GM18519 (cell line): ENCODE measurements at regions not wholly inside any gene's neighbourhood (a gene's known extent, or its start where the extent isn't known, plus 50 kb on each side); places are given as distances from the start of the nearest gene placed in this dataset.

ENCODE experiments used
- ATAC-seq: cut with Tn5 transposase; IDR thresholded peaks from one replicate; pipeline ENCODE4 v1.9.1; 2021; ENCODE audit warnings: mild to moderate bottlenecking, moderate library complexity; ENCODE audit not compliant: unreplicated experiment, low FRiP score

DNA sequence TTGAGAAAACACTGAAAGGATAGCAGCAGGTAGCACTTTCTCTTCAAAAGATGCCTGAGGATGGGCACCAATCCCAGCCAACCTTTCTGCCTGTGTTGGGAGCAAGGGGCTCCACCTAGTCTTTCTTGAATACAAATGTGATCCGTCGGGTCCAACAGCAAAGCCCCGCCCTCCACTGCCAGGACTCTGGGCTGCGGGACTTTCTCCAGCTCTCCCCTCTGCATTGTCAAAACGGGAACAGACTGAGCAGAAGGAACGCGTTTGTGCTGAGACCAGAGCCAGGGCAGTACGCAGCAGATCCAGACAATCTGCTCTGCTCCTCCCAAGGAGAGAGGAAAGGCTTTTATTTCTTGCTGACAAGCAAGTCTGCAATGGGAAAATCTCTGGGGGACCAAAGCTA lies 139.7 kb downstream of the SEC61B start:
- ATAC-seq, result no peak

DNA sequence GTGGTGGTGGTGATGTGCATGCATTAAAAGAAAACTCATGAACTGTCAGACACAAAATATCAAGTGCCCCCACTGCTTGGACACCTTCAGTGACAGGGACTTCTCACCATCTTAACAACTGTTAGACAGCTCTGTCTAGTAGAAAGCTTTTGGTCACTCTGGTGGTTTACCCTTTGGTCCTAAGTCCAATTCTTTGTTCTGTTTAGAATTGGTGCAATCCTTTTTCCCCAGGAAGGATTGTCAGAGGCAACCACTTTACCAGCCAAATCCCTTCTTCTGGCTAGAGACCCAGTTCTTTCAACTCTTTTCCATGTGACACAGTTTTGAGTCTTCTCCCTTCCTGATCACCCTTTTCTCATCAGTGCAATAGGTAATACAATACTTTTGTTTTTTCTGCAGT lies 140.2 kb downstream of the SEC61B start:
- ATAC-seq, result no peak

DNA sequence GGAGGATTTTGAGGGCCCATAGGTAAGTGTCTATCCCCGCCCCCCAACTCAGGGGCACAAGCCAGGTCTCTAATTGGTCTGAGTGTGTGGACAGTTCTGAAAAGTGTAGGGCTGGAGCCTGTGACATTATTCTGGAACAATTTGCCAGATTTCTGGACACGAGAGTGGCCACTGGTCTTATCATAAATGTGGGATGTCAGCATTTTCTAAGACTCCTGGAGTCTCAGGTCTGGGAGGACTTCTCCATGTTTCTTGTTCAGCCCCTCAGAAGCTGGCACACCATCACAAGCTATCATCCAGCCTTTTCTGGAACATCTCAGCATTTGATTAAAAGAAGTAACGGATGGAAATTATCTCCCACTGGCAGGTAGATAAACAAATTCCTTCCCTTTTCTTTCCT lies 141.4 kb downstream of the SEC61B start:
- ATAC-seq, result no peak

DNA sequence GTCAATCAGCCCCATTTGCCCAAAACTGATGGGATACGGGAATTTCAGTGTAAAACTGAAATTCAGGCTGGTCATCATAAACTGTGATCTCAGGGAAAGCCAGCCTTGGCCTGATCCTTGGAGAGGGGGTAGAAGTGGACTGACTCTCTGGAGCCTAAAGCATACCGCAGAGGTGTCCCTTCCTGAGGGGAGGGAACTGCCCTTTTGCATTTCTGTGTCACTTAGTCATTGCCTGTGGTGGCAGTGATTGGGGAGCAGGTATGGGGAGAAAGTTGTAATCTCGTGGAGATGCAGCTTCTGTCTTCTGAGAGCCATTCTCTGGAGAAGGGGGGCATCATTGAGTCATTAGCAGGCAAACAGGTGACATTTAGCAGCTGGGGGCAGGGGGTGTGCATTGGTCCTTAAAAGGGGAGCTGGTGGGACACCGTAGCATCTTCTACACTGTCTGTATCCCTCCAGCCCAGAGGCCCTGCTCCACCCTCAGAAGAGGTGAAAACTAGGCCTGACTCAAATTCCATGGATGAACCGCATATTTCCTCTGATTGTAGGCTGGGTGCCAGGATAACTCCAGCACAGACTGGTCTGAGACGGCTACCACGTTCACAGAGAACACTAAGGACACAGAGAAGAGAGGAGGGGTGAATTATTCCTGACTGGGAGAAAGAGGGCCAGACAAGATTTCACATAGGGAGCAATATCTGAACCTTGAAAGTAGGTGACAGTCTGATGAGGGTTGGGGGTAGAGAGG lies 143.3 kb downstream of the SEC61B start:
- no peak for ATAC-seq

DNA sequence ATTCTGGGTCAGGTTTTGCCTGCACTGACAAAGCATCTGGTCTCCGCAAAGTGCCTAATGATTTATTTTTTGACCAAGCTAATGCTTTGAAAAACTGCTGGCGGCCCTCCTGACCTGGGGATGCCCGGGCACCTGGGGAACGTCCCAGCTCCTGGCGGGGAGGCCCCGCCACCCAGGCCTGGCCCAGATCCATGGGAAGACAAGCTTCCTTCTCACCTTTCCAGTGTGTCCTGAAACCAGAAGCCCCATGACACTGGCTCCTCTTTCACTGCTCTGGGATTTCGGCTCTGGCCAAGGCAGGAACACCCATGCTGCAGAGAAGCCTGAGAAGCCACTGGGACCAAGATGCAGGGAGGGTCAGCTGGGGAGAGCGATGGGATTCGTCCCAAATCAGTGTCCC lies 144.1 kb downstream of the SEC61B start:
- ATAC-seq, result no peak

DNA sequence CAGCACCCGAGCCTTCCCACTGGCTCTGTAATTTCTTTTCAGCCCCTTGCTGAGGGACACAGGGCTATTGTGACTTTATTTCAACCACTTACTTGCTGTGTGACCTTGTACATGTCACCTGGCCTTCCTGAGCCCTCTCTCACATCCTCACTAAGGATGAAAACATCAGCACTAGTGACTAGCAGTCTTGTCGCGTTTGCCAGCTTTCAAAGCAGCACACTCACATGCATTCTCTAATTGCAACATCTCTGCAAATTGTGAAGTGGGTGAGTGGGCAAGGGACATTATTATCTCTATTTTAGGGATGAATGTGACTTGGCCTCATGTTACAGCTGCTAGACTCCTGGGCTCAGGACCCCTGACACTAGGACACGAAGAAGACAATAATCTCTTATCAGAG lies 144.5 kb downstream of the SEC61B start:
- ATAC-seq, result no peak

DNA sequence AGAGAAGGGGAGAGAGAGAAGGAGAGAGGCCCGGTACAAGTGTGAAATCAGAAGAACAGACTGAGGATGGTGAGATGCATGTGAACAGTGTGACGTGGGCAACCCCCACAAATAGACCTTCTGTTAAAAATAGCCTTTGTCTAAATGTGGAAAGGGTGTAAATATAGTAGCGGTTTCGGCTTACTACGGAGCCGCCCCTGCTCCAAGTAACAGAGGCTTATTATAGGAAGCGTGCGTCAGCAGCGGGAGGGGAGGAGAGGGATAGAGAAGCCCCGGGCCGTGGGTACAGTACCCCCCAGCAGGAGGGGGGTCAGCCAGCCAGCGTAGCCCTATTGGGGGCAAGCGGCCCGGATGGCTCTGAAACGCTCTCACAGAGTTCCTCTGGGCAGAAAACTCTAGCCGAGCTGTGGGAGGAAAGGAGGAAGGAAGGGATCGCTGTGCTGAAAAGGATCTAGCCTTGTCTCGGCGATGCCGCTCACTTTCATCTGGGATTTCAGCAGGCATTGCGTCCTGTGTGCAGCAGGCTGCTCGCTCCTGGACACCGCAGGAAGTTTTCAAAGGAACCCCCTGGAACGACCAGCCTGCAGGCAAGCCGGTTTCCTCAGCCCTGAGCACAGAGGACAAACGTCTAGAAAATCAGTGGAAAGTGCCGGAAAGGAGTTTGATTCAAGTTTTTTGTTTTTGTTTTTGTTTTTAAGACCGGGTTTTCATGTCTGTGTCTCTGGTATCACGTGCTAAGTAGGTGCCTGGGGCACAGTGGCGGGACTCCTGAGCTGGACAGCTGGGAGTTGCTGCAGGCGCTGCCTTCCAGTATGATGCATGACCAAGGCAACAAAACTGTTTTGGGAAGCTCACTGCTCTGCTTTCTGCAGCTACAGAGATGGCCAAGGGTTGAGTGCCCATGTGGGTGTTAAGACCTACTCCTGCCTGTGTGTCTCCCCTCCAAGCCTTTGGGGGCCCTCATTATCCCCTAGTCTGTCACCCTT lies 146.6 kb downstream of the SEC61B start:
- peak; percentile 48 for ATAC-seq

DNA sequence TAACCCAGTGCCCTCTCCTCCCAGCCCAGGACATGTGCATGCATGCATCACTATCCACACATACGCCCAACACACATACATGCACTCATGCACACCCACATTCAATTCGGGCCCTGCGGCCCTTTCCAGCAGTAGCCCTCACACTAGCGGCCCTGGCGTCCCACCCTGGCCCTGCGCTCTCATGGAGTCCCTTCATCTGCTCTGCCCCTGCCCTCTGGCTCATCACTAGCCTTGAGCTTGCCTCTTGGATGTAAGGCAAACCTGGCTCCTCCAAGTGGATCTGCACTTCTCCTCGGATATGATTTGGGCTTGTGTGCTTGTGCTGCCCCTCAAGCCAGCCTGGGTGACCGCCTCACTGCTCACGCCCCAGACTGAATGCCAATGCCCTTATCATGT lies 147.2 kb downstream of the SEC61B start:
- ATAC-seq, result no peak

DNA sequence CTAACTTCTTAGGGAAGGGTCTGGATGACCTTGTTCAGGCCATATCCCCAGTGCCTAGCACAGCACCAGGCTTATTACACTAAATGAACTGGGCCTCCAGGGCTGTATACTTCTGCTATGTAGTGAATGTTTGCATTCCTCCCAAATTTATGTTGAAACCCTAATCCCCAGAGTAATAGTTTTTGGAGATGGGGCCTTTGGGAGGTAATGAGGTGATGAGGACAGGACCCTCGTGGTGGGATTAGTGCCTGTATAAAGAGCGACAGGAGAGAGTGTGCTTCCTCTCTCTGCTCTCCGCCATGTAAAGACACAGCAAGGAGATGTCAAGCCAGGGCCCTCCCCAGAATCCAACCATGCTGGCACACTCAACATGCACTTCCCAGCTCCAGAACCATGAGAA lies 148.3 kb downstream of the SEC61B start:
- no peak for ATAC-seq

DNA sequence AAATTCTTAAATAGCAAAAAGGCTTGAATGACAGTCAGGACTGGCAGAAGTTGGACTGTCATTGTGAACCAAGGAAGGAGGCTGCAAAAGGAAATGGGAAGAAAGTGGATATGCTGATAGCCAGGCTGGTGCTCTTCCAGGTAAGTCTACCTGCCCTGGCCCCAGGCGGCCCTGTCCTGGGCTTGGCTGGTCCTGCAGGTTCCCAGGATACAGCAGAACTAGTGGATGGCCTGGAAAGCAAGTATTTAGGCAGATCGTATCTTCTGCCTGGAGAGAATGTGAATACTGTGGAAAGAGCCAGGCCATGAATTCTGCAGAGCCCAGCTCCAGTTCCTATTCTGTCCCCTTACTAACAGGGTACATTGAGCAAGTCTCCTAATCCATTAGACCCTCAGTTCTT lies 149.3 kb downstream of the SEC61B start:
- no peak for ATAC-seq

DNA sequence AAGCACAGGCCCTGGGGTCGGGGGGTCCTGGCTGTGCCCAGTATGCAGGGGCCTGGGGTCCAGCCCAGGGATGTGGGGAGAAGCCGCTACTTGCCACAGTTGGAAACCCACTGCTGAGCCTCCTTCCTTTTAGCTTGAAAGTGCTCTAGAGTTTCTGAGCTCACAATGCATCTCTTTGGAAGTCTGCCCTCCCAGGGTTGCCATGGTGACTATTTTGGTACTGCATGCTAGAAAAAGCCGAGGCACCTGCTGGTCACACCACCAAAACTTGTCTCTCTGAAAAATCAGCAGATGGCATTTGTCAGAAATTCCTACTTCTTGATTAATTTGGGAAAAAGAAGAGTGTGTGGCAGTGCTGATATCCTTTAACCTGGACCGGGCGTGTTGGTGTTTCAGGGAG lies 151.8 kb downstream of the SEC61B start:
- no peak for ATAC-seq

DNA sequence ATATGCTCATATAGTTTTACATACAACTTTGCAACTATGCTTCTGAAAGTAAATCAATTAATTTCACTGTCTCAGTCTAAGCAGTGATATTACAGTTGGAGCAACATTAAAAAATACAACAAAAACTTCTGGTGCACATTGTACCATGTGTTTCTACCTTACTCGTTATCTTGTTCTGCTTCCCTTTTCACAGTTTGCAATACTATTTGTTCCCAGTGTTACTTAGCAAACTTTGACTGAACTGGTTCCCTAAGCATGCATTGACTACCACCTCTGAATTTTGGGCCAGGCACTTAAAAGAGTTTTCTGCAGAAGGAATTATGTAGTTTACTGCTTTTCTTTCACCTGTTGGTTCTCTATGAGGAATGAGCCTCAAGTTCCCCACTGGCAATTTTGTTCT lies 152.7 kb downstream of the SEC61B start:
- ATAC-seq, result no peak

DNA sequence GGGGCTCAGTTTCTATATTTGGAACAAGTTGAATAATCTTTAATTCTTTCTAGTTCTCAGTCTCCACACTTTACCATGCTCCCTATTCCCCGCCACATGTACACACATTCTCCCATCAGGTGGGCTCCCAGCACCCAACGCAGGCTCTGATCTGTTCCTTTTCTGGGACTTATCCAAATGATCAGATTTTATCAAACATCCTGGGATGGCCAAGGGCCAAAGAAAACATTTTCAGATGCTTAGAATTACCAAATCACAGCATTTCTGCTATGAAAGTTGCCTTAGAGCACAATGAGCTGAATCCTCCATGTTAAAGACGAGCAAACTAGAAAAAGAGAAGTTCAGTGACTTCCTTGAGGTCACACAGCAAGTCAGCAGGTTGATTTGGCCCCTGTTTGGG lies 153.4 kb downstream of the SEC61B start:
- no peak for ATAC-seq

DNA sequence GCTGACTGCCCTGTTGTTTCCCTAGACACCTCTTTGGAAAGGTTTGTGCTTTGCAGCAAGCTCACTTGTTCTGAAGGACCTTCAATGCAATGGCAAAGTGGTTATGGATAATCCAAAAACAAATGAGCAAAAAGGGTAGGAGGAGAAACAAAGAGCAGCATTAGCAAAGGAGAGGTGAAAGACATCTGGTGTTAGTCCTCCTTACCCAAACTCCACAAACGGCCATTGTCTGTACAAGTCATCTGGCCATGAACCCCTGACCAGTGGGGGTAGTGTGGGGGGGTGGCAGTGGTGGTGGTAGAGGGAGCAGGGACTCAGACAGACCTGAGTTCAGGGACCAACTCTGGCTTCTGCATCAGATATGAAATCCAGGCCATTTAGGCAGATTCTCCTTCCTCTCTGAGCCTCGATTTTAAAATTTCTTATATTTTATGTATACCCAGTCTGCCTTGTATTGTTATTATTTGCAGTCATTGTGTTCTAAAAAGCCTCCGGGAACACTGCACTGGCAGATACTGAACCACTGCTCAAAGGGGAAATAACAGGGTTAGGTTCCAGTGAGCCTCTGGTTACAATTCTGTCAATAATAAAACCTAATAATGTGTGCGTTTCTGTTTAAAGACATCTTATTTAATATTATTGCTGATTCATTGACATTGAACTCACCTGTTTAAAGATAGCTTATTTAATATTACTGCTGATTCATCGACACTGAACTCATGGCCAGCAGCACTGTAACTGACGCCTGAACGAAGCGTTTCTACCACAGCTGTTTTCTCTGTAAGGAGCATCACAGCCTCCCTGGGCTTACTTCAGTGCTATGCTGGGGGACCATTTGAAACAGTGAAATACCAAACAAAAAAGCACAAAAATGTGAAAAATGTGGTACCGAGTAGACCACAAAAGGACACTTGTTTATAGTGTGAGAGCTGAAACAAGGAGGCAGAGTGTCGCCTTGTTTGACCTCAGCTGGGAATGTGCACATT lies 156.0 kb downstream of the SEC61B start:
- no peak for ATAC-seq

DNA sequence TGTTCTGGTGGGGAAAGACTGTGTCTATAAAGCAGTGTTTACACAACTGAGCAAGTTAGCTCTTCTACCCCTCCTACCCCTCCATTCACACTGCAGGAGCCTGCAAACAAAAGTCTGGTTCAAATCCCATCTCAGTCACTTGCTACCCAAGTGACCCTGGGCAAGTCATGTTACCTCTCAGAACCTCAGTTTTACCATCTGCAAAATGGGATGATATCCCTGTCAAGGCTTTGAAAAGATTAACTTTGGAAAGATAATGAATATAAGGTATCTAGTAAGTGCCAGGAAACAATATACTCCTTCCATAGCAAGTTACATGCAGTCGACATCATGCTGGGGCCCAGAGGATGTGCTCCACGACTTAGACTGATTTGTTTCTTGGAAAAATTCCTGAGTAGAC lies 161.5 kb downstream of the SEC61B start:
- ATAC-seq, result no peak

DNA sequence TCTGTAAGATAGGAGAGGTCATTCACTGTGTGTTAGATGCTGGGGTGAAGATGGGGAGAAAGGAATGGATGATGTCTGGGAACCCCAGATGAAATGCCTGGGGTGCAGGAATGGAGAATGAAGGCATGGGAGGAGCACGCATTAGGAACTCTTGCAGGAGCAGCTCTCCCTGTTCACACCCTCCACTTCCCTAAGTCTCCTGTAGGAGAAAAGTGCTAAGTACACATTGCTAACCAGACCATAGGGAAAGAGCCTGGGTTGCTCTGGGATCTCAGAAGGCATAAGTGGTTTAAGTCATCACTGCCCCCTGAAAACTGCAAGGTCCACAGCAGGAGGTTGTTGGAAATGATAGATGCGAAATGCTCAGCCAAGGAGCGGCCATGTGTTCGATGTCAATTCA lies 163.1 kb downstream of the SEC61B start:
- no peak for ATAC-seq

DNA sequence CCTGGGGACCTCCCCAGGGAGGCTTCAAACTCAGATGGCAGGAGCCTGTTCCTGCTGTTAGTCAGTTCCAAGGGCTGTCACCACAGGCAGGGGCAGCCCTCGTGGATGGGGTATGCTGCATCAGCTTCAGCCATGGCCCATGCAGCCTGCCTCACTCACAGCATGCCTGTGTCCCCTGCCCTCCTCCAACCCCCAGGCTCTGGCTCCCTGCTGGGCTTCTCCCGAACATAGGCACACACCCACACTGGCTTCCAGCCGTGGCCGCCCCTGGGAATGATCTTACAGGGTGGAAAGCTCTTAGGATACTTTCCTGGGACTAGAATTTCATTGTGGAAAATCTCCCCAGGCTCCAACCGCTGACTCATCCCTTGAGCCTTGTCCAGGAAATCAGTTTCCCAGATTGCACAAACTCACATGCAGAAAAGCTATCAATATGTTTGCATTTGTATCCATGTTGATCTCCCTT lies 163.8 kb downstream of the SEC61B start:
- no peak for ATAC-seq

DNA sequence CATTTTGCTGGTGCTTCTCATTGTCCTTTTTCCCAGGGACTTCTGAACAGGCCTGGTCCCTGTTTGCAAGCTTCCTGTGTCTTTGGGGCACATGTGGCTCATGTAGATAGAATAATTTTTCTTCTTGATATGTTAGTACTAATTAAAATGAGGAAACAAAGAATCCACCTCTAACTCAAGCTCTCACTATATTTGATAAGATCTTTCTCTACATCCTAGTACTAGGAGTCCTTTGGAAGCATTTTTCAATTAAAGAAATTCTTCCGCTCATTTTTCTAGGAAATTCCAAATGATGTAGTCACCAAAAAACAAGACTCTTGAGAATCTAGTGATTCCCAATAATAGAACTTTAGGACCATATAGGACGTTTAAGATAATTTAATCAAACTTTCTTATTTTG lies 165.3 kb downstream of the SEC61B start:
- no peak for ATAC-seq

DNA sequence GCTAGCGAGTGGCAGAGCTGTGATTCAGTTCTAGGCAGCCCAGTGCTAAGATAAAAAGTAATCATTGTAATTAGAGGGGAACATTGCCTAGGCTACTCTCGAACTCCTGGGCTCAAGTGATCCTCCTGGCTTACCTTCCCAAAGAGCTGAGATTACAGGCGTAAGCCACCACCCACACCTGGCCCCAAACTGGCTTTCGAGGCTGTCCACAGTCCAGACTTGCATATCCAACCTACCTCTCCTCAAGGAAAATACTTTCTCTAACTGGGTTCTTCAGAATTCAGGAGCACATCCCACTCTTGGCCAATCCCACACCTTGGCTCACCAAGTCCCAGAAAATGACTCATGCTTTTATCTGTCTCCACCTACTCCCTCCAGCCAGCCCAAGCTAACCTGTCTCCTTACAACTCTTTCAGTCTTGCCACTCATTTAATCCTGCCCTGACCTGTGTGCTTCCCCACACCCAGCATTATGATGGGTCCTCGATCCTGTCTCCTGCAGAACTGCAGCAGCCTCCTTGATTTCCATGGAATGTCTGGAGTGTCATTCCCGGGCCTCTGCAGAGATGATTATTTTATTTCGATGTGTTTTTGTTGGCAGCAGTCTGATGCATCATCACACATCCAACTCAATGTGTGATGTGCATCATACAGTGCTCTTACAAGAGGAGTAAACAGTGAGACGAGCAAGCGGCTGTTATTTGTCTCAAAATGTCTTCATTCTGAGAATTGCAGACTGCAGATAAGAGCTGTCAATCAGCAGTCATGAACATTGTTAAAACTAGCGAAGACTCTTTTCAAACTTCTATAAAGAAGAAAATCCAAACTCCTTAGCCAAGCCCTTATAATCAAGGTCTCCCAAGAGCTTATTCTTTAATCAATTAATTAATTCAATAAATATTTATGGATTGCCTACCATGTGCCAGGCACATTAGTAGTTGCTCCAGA lies 167.3 kb downstream of the SEC61B start:
- no peak for ATAC-seq
